Activated CD4-positive, CD25-positive, alpha-beta regulatory T cell (primary cell): ENCODE measurements at regions not wholly inside any gene's neighbourhood (a gene's known extent, or its start where the extent isn't known, plus 50 kb on each side); places are given as distances from the start of the nearest gene placed in this dataset.

Source experiments
- DNase-seq, 4 experiments: peaks; one replicate each; lab custom pipeline; 2025; lab: John Stamatoyannopoulos, UW

- DNase-seq: no peak
These were observed 1589.4 kb upstream of the TENM4 start for GRCh38 chr11:81030186-81030585.

GRCh38 chr11:81026032-81026431 lies 1585.2 kb upstream of the TENM4 start:
- no peak for DNase-seq

GRCh38 chr11:81022057-81022456 lies 1581.2 kb upstream of the TENM4 start:
- no peak for DNase-seq

- DNase-seq: no peak
These were observed 1569.8 kb upstream of the TENM4 start for GRCh38 chr11:81010631-81011030.

GRCh38 chr11:81007046-81007445 lies 1566.2 kb upstream of the TENM4 start:
- no peak for DNase-seq

GRCh38 chr11:81005595-81005994 lies 1564.8 kb upstream of the TENM4 start:
- no peak for DNase-seq

- no peak for DNase-seq
These were observed 1563.7 kb upstream of the TENM4 start for GRCh38 chr11:81004576-81004975.

- no peak for DNase-seq
These were observed 1561.5 kb upstream of the TENM4 start for GRCh38 chr11:81002374-81002773.

GRCh38 chr11:81000735-81001134 lies 1559.9 kb upstream of the TENM4 start:
- DNase-seq: no peak

GRCh38 chr11:81000334-81000733 lies 1559.5 kb upstream of the TENM4 start:
- no peak for DNase-seq

- no peak for DNase-seq
These were observed 1554.7 kb upstream of the TENM4 start for GRCh38 chr11:80995523-80995922.

- no peak for DNase-seq
These were observed 1552.7 kb upstream of the TENM4 start for GRCh38 chr11:80993536-80993935.

GRCh38 chr11:80990885-80991284 lies 1550.1 kb upstream of the TENM4 start:
- DNase-seq: no peak

GRCh38 chr11:80987171-80987570 lies 1546.3 kb upstream of the TENM4 start:
- DNase-seq: no peak

GRCh38 chr11:80986421-80987074 lies 1545.7 kb upstream of the TENM4 start:
- no peak for DNase-seq

- no peak for DNase-seq
These were observed 1539.4 kb upstream of the TENM4 start for GRCh38 chr11:80980227-80980626.

GRCh38 chr11:80973786-80974185 lies 1533.0 kb upstream of the TENM4 start:
- no peak for DNase-seq

- DNase-seq: no peak
These were observed 1529.2 kb upstream of the TENM4 start for GRCh38 chr11:80970037-80970436.

GRCh38 chr11:80967649-80968048 lies 1526.8 kb upstream of the TENM4 start:
- DNase-seq: no peak

GRCh38 chr11:80960381-80961029 lies 1519.7 kb upstream of the TENM4 start:
- DNase-seq: no peak

- no peak for DNase-seq
These were observed 1518.9 kb upstream of the TENM4 start for GRCh38 chr11:80959751-80960150.

- no peak for DNase-seq
These were observed 1518.2 kb upstream of the TENM4 start for GRCh38 chr11:80958987-80959386.

- no peak for DNase-seq
These were observed 1517.5 kb upstream of the TENM4 start for GRCh38 chr11:80958361-80958760.

- no peak for DNase-seq
These were observed 1514.8 kb upstream of the TENM4 start for GRCh38 chr11:80955588-80955987.
